Stimulated activated CD8-positive, alpha-beta memory T cell treated with anti-CD3 and anti-CD28 coated beads, Interleukin-12 subunit alpha, Interleukin-12 subunit beta, amount 100 ng/mL, for 24 hours (primary cell): ENCODE measurements at regions not wholly inside any gene's neighbourhood (a gene's known extent, or its start where the extent isn't known, plus 50 kb on each side); places are given as distances from the start of the nearest gene placed in this dataset.
"Not testable (repeated sequence)": the region's sequence is repeated elsewhere in the genome, so short reads cannot be mapped to it uniquely, and the experiment has no call there.

ENCODE experiments used
- DNase-seq: peaks from one replicate; pipeline ENCODE4 v3.0.0-alpha.2; 2020; ENCODE audit errors: extremely low read depth

GRCh38 chr2:193868132-193868531 is 1673.4 kb upstream of the TMEFF2 start:
- no peak for DNase-seq

- DNase-seq = no peak
Measured at GRCh38 chr2:193867454-193867853, 1672.7 kb upstream of the TMEFF2 start.

GRCh38 chr2:193861557-193861956 is 1666.8 kb upstream of the TMEFF2 start:
- DNase-seq = no peak

DNA sequence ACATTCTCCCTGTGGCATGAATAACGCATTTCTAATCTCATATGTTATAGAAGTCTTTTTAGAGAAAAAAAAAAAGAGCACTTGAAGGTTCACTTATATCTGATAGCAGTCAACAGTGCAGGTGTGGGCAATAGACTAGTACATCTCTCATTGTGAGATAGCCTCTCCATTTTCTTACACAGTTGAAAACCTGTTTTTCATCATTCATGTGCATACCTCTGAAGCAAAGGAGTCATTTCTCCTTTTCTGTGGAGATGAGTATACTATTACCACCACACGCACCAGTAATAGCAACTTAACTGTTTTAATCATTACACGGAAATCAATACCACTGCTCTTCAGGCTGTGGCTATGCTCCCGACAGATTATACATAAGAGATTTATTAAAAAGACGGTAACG is 1653.3 kb upstream of the TMEFF2 start:
- no peak for DNase-seq

DNA sequence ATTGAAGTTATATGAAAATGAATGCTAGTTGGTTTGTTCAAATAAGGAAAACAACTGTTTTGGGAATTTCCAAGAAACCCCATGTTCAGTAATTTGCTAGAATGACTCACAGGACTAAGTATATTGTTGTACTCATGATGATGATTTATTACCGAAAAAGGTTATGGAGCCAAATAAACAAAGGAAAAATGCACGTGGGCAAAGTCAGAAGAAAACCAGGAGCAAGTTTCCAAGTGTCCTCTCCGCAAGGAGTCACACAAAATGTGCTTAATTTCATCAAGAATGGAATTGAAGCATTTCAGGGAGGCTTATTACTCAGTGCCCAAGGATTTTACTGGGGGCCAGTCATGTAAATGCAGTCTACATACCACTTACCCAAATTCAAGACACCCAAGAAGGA is 1652.4 kb upstream of the TMEFF2 start:
- no peak for DNase-seq

DNA sequence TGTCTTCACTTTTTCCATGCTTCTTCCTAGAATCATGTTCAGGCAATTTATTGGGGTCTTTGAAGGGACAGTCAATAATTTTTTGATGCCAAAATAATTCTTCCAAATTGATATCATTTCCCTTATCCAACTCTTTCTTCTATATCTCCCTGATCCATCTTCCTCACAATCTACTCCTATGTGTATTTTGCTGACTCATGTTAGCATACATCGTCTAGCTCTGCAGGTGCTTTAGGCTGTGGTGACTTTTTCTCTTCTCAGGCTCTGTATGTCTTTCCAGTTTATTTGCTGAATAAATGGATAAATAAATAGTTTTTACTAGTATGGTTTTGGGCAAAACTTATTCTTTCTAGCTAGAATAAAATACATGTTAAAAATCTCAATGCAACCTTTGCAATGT is 1650.9 kb upstream of the TMEFF2 start:
- no peak for DNase-seq

- DNase-seq = no peak
Measured at GRCh38 chr2:193843675-193844074, 1648.9 kb upstream of the TMEFF2 start.

- no peak for DNase-seq
Measured at GRCh38 chr2:193841384-193842150, 1646.8 kb upstream of the TMEFF2 start.

GRCh38 chr2:193837111-193837738 is 1642.5 kb upstream of the TMEFF2 start:
- DNase-seq = no peak

- DNase-seq = not testable (repeated sequence)
Measured at GRCh38 chr2:193836424-193837006, 1641.8 kb upstream of the TMEFF2 start.

DNA sequence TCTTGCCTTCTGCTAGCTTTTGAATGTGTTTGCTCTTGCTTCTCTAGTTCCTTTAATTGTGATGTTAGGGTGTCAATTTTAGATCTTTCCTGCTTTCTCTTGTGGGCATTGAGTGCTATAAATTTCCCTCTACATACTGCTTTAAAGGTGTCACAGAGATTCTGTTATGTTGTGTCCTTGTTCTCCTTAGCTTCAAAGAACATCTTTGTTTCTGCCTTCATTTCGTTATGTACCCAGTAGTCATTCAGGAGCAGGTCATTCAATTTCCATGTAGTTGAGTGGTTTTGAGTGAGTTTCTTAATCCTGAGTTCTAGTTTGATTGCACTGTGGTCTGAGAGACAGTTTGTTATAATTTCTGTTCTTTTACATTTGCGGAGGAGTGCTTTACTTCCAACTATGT is 1639.2 kb upstream of the TMEFF2 start:
- DNase-seq = not testable (repeated sequence)

- no peak for DNase-seq
Measured at GRCh38 chr2:193824474-193824873, 1629.7 kb upstream of the TMEFF2 start.

DNA sequence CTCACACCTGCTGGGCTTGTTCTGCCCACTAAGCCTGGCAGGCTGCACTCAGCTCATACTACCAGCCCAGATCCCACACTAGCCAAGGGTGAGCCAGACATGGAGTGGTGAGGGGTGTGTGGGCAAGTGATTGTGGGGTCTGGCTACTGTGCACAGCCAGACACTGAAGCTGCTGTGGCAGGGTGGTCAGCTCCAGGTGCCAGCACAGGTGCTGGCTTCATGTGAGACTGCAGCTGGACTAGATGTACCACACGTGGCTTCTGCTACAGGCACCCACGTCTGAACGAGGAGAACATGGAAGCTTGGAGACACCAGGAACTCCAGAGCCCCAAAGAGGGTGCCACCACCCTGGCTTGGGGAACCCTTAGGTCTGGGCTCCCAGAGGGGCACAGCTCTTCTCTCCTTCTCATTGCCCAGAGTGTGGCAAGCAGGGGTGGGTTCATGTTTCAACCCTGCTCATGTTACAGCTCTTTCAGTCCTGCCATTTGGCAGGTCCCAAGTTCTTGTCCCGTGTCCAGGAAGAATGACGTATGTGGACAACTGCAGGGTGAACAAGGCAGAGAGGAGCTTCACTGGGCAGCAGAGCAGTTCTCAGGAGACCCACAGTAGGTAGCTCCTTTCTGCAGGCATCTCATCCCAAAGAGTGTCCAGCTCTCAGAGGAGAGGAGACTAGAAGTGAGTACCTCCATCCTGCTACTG is 1624.2 kb upstream of the TMEFF2 start:
- DNase-seq = no peak

GRCh38 chr2:193816008-193816407 is 1621.3 kb upstream of the TMEFF2 start:
- no peak for DNase-seq

DNA sequence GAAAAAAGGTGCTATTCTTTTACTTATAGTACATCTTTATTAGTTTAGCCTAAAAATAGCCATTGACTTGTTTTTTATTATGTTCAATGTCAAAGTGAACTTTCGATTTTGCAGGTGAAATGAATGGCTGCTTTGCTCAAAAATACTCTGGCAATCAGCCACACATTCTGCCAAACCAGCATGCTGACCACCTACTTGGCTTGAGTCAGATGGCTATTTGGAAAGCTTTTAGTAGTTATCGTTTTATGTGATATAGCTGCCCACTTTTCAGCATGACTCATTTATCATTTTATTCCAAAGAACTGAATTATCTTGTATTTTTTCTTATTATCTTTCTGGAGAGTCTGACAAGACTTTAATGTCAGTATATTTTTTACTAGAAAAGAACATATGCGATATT is 1615.8 kb upstream of the TMEFF2 start:
- DNase-seq = no peak

DNA sequence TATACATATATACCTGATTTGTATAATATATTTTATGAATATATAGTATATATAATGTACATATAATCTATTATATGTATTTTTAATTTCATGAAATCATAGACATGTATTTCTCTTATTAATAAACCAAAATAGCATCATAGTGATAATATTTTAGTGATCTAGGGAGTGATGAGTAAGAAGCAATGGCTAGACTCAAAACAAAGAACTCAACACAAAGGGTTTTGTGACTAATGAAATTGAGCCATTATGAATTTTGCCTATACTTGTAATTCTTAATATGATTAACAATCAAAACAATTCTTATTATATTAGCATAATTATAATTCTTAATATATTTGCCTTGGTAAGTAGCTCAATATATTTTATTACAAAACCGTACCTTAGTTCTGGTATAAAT is 1614.1 kb upstream of the TMEFF2 start:
- no peak for DNase-seq

DNA sequence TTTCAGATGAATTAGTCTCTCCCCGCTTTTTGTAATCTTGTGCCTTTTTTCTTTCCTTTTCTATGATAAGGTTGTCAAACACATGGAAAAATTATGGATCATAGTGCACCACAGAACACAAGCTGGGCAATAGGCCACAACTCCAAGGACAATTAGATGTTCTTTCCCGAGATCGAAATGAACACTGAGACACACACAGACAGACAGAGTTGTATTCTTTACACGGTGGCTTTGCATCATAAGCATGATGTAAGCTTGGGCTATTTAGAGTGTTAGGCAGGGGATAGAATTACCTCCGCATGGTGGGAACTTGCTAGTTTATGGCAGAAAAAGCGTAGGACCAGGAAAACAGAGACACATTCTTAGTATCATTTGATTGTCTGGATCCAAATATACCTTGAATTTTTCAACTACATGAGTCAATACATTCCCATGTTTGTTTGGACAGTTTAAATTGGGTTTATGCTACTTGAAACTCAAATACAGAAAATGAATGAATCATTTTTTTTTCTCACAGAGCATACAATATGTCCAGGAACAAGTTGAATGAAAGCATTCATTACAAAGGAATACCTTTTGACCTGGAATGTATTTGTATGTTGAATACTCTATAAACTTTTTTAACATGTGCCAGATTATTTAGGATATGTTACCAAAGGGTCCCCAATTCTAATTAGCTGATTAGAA is 1611.5 kb upstream of the TMEFF2 start:
- no peak for DNase-seq

DNA sequence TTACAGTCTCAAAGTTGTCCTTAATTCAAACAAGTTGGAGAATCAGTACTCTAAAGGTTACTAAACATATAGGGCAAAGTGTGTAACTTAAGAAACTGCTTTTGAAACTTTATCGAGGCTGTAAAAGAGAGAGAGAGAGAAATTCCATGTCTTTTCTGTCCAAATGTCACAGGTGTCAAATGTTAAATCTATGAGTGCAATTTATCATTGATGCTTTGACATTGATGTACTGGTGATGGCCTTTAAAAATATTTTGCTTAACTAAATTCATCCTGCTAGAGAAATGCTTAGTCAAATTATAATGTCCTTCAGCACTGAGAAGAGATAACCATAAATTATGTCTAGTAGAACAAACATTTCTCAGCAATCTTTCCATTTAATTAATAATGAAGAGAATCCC is 1602.1 kb upstream of the TMEFF2 start:
- no peak for DNase-seq

GRCh38 chr2:193793914-193794313 is 1599.2 kb upstream of the TMEFF2 start:
- DNase-seq = no peak

DNA sequence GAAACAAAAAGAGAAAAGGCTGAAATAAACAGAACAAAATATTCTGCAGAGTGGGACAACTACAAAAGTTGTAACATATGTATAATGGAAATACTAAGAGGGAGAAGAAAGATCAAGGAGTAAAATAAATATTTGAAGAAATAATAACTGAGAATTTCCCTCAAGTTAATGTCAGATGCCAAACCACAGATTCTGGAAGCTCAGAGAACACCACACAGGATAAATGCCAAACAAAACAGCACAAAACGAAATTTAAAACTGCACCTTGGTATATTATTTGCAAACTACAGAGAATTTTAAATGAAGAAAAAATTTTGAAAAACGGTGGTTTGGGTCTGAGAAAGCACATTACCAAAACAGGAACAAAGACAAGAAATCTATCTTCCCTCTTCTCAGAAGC is 1588.9 kb upstream of the TMEFF2 start:
- no peak for DNase-seq

GRCh38 chr2:193778293-193778692 is 1583.6 kb upstream of the TMEFF2 start:
- DNase-seq = no peak

GRCh38 chr2:193776988-193777387 is 1582.3 kb upstream of the TMEFF2 start:
- DNase-seq = no peak
